Chondrocyte (in vitro differentiated cells): ENCODE measurements at regions not wholly inside any gene's neighbourhood (a gene's known extent, or its start where the extent isn't known, plus 50 kb on each side); places are given as distances from the start of the nearest gene placed in this dataset.
A peak's percentile ranks its signal among the peaks of the same experiment; 100 is the strongest.

Experiments used
- DNase-seq: peaks from one replicate; pipeline ENCODE4 v3.0.0; 2021; ENCODE audit warnings: mixed read lengths, low spot score
- H3K27ac Mint-ChIP-seq: one replicate; pipeline ENCODE4 v1.8.0; 2021; ENCODE audit warnings: mild to moderate bottlenecking, moderate library complexity, mixed read lengths; ENCODE audit not compliant: unreplicated experiment
- H3K27me3 Mint-ChIP-seq: 2 replicates; pipeline ENCODE4 v1.8.0; 2021; ENCODE audit warnings: low read depth, mixed read lengths
- H3K36me3 Mint-ChIP-seq: 2 replicates; pipeline ENCODE4 v1.8.0; 2021; ENCODE audit warnings: low read depth, mixed read lengths
- H3K4me1 Mint-ChIP-seq: 2 replicates; pipeline ENCODE4 v1.8.0; 2021; ENCODE audit warnings: low read depth, mild to moderate bottlenecking, mixed read lengths
- H3K4me3 Mint-ChIP-seq: one replicate; pipeline ENCODE4 v1.8.0; 2021; ENCODE audit warnings: mild to moderate bottlenecking, moderate library complexity, mixed read lengths; ENCODE audit not compliant: unreplicated experiment
- H3K9me3 Mint-ChIP-seq: 2 replicates; pipeline ENCODE4 v1.8.0; 2021; ENCODE audit warnings: low read depth, mixed read lengths
- TF ChIP-seq, protein P1 (sequence below): fragments of 200-600 bp; sonication (generic); IDR thresholded peaks from 2 replicates; pipeline ENCODE4 v1.5.0; 2021; ENCODE audit warnings: antibody characterized with exemption, mild to moderate bottlenecking, moderate library complexity

DNA sequence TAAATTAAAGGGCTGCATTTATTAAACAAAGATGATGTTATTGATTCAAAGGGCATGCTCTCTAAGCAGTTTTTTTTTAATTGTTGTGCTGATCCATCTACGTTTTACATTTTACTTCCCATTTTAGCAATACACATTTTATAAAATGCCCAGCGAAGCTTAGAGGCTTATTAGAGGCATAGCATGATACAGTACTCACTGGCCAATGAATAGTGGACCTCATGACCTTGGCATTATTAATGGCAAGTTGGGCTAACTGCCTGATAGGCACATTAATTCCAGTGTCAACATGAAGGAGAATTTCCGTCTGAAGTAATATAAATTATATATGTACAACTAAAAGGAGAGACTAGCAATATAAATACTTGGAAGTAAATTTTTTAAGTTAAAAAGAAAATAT, 837.2 kb downstream of the EFNA5 start:
- TF ChIP-seq, protein P1, sequence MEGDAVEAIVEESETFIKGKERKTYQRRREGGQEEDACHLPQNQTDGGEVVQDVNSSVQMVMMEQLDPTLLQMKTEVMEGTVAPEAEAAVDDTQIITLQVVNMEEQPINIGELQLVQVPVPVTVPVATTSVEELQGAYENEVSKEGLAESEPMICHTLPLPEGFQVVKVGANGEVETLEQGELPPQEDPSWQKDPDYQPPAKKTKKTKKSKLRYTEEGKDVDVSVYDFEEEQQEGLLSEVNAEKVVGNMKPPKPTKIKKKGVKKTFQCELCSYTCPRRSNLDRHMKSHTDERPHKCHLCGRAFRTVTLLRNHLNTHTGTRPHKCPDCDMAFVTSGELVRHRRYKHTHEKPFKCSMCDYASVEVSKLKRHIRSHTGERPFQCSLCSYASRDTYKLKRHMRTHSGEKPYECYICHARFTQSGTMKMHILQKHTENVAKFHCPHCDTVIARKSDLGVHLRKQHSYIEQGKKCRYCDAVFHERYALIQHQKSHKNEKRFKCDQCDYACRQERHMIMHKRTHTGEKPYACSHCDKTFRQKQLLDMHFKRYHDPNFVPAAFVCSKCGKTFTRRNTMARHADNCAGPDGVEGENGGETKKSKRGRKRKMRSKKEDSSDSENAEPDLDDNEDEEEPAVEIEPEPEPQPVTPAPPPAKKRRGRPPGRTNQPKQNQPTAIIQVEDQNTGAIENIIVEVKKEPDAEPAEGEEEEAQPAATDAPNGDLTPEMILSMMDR: no peak
- peaks cover 4% of the 10 kb centered on the region for H3K4me1 Mint-ChIP-seq
- H3K4me3 Mint-ChIP-seq: no peak overlapping the region
- DNase-seq: no peak
- H3K27me3 Mint-ChIP-seq: no peaks in the 10 kb centered on the region
- H3K27ac Mint-ChIP-seq: no peak overlapping the region
- peaks cover 3% of the 10 kb centered on the region for H3K9me3 Mint-ChIP-seq
- H3K36me3 Mint-ChIP-seq: no peaks in the 10 kb centered on the region

- Mint-ChIP-seq H3K36me3 (no peaks in the 10 kb centered on the region), H3K27me3 (no peaks in the 10 kb centered on the region), H3K27ac (peak overlapping the region; percentile 68), H3K4me1 (peaks cover 18% of the 10 kb centered on the region), H3K9me3 (no peaks in the 10 kb centered on the region), H3K4me3 (no peak overlapping the region)
- no peak for DNase-seq
- TF ChIP-seq, protein P1: no peak
Measured at GRCh38 chr5:106827061-106827460, 843.7 kb downstream of the EFNA5 start.

GRCh38 chr5:106825374-106825773, 845.4 kb downstream of the EFNA5 start:
- Mint-ChIP-seq H3K4me3 (no peak overlapping the region), H3K27me3 (no peaks in the 10 kb centered on the region), H3K27ac (peak overlapping the region; percentile 76), H3K9me3 (no peaks in the 10 kb centered on the region), H3K4me1 (peaks cover 16% of the 10 kb centered on the region), H3K36me3 (no peaks in the 10 kb centered on the region)
- no peak for DNase-seq
- TF ChIP-seq, protein P1: no peak

GRCh38 chr5:106822851-106823250, 847.9 kb downstream of the EFNA5 start:
- H3K27ac Mint-ChIP-seq: no peak overlapping the region

DNA sequence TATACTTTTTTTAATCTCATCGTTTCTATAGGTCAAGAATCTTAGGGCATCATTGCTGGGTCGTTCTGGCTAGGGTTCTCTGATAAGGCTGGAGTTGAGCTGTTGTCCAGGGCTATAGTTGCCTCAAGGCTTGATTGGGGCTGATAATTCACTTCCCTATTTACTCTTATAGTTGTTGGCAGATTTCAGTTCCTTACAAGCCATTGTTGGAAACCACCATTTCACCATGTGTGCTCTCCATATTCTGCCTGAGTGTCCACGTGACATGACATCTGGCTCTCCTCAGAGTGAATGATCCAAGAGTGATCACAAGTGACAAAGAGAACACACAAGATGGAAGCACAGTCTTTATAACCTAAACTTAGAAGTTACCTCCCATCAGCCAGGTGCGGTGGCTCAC, 852.2 kb downstream of the EFNA5 start:
- Mint-ChIP-seq H3K4me3 (no peak overlapping the region), H3K36me3 (no peaks in the 10 kb centered on the region), H3K4me1 (no peaks in the 10 kb centered on the region), H3K27ac (no peak overlapping the region), H3K27me3 (no peaks in the 10 kb centered on the region), H3K9me3 (no peaks in the 10 kb centered on the region)
- TF ChIP-seq, protein P1: no peak
- no peak for DNase-seq

More at GRCh38 chr5:106822851-106823250, 847.9 kb downstream of the EFNA5 start:
- H3K4me1 Mint-ChIP-seq: peaks cover 14% of the 10 kb centered on the region
- no peak for DNase-seq
- TF ChIP-seq, protein P1: no peak
- no peaks in the 10 kb centered on the region for H3K9me3 Mint-ChIP-seq
- no peaks in the 10 kb centered on the region for H3K36me3 Mint-ChIP-seq
- no peak overlapping the region for H3K4me3 Mint-ChIP-seq
- H3K27me3 Mint-ChIP-seq: no peaks in the 10 kb centered on the region
